HG03139 (cell line): ENCODE measurements at regions not wholly inside any gene's neighbourhood (a gene's known extent, or its start where the extent isn't known, plus 50 kb on each side); places are given as distances from the start of the nearest gene placed in this dataset.
"Not testable (repeated sequence)": the region's sequence is repeated elsewhere in the genome, so short reads cannot be mapped to it uniquely, and the experiment has no call there.

Experiments used
- ATAC-seq: cut with Tn5 transposase; IDR thresholded peaks from one replicate; pipeline ENCODE4 v1.9.1; 2021; ENCODE audit not compliant: unreplicated experiment

DNA sequence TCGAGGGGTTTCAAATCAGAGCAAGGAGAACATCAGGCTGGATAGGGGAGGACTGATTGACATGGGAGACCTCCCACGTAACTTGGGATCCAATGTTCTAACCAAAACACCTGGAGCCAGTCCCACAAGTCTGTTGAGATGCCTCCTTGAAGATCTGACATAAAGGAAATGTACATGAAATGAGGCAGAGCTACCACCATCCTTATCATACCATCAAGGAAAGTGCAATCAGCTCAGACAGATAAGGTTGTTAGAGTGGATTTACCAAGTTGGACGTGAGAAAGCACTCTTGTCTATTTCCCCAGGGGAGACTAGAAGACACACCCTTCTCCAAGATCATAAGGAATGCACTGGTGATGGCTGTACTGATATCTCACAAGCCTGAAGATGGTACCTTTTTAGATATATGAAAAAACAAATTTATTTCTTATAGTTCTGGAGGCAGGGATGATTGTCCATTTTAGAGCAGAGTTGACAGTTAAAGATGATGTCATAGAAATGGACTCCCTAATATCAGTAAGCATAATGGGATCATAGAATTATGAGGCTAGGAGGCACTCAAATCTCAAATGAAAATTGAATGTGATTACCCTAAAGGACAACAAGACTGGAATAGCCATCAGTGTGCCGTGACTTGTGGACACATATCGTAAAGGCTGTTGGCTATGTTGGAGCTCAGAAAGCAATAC lies 129.1 kb upstream of the RAB4A start:
- ATAC-seq = no peak

DNA sequence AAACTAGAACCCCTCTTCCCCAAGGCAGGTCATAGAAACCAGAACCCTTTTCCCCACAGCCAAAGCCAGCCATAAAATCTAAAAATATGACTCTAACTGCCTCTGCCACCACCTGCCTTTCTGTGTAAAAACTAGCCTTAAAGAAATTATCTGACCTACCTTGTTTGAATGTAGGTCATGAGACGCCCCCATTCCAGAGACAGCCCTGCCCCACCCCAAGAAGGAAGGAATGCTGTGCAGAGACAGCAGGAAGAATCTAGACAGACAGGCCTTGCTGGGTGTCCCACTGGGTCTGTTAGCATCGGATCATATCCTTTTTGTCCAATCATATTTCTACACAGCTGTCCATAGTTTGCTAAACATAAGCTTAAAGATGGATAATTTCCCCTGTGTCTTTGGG lies 128.4 kb upstream of the RAB4A start:
- no peak for ATAC-seq

DNA sequence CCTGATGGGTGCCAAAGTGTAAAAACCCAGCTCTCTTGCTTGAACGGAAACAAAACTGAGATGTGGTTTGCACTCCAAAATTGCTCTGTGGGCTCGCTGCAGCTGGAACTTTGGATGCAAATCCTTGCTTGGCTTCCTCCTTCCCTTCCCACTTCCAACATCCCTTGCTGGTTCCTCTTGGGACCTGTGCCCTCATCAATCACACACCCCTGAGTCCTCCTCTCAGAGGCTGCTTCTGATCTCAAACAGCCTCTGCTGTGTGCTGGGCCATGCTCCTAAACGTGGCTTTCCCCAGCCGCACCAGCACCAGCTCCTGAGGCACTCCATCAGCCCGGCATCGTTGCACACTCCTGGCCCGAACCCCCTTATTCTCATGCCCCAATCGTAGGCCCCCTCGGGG lies 124.3 kb upstream of the RAB4A start:
- no peak for ATAC-seq

DNA sequence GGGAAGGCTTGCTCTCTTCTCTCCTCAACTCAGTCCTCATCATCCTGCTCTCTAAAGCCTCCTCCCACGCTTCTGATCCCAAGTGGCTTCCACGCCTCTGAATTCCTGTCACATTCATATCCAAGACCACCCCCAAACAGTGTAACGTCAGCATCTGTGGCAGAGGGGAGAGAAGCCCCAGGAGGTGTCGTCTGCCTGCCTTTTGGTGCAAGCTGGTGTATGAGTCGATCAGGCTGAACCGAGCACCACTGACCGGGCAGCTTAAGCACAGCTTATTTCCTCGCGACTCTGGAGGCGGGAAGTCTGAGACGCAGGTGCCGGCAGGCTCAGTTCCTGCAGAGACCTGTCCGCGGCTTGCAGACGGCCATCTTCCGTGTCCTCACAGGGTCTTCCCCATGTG lies 123.8 kb upstream of the RAB4A start:
- ATAC-seq = no peak

DNA sequence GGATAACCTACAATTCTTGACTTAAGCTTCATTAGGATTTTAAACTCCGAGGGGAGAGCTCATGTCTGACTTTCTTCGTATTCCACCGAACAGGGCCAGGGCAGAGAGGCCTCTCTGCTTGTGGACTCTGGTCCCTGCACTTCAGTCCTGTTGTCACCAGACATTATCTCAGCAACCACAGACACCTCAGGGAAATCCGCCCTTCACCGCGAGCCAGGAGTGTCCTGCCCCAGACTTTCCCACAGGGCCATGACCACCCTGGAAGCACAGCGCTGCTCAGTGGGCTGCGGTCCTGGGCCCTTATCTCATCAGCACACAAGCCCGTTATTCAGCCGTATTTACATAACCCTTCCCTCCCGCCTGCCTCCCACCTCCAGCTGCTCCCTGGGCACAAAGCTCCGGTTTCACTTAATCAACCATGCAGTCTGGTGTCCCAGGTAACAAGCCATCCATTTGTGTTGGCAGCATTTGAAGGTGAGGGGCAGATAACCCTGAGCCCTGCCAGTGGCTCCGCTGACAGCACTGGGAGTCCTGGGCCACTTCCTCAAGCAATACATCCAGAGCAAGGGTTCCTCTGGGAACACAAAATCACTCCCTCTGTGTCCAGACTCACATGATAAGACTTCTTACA lies 122.8 kb upstream of the RAB4A start:
- ATAC-seq = no peak

DNA sequence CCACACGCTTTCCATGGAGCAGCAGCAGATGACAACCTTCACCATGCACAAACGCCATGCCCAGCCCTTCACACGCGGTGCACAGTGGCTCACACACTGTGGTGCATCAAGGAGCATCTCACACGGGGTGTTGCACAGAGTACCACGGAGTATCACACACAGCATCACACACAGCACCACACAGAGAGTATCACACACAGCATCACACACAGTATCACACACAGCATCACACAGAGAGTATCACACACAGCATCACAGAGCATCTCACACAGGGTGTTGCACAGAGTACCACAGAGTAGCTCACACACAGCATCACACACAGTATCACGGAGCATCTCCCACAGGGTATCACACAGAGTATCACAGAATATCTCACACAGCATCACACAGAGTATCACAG lies 122.2 kb upstream of the RAB4A start:
- no peak for ATAC-seq

DNA sequence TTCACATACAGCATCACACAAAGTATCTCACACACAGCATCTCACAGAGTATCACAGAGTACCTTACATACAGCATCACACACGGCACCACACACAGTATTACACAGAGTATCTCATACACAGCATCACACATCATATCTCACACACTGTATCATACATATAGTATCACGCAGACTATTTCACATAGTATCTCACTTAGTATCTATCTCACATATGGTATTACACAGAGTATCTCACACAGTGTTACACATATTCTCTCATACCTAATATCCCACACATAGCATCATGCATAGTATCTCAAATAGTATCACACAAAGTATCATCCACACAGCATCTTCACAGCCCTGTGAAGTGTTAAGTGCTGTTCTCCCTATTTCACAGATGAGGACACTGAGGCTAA lies 121.5 kb upstream of the RAB4A start:
- ATAC-seq = no peak

DNA sequence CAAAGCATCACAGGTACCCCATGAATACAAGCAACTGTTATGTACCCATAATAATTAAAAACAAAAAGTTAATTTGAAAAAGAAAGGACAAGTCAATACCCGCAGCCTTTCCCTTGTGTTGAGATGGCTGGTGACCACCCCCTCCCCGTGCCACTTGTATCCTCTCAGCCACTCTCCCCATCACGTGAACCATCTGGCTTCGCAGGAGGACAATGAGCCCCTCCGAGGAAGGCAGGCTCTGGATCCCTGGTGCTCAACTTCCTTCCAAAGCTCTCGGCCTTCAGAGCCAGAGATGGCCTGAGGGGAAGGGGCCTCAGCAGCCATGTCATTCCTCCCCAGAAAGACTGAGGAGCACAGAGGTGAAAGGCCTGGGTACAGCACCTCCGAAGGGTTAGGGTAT lies 120.4 kb upstream of the RAB4A start:
- no peak for ATAC-seq

DNA sequence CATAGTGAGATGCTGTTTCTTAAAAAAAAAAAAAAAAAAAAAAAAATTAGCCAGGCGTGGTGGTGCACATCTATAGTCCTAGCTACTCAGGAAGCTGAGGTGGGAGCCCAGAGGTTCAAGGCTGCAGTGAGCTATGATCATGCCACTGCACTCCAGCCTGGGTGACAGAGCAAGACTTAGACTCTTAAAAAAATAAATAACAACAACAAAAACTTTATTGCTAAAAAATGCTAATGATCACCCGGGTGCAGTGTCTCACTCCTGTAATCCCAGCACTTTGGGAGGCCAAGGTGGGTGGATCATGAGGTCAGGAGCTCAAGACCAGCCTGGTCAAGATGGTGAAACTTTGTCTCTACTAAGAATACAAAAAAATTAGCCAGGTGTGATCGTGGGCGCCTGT lies 119.5 kb upstream of the RAB4A start:
- not testable (repeated sequence) for ATAC-seq

DNA sequence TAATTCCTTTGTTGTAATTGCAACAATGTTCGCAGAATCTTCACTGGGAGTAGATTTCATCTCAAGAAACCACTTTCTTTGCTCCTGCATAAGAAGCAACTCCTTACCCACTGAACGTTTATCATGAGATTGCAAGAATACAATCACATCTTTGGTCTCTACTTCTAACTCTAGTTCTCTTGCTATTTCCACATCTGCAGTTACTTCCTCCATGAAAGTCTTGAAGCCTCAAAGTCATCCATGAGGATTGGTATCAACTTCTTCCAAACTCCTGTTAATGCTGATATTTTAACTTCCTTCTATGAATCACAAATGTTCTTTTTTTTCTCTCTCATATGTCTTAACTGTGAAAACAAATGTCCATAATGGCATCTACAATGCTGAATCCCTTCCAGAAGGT lies 118.6 kb upstream of the RAB4A start:
- ATAC-seq = no peak

DNA sequence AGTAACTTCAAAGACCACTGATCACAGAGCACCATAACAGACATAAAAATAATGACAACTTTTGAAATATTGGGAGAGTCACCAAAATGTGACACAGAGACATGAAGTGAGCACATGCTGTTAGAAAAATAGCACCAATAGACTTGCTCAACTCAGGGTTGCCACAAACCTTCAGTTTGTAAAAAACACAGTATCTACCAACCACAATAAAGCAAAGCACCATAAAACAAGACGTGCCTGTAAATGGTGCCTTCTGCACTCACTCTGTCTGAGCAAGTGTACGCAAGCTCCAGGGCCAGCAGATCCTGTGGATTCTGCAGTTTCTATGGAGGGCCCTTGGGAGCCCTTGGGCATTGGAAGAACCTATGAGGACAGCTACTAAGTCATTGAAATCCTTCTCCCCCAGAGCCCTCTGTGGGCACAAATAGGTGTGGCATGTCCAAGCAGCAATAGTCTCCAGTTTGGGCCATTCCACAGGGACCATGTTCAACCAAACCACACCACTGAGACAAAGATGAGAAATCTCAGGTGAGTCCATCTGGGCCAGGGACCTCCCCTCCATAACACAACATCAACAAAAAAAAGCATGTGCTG lies 116.9 kb upstream of the RAB4A start:
- ATAC-seq = no peak

DNA sequence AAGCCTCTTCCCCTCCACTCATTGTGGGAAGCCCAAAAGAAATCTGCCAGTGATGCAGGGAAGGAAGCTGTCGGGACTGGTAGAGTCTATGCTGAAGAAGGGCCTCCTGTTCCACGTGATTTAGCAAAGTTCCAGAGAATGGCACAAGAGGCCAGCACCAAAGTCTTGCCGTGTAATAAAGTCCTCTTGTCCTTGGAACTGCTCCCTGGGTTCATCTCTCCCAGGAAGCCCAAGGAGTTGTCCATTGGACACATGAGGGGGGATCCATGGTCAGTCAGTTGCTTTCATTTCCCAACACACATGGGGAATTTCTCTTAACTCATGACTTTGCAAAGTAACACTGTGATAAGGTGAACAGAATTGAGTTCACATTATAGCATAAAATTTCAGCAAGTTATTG lies 116.1 kb upstream of the RAB4A start:
- no peak for ATAC-seq

DNA sequence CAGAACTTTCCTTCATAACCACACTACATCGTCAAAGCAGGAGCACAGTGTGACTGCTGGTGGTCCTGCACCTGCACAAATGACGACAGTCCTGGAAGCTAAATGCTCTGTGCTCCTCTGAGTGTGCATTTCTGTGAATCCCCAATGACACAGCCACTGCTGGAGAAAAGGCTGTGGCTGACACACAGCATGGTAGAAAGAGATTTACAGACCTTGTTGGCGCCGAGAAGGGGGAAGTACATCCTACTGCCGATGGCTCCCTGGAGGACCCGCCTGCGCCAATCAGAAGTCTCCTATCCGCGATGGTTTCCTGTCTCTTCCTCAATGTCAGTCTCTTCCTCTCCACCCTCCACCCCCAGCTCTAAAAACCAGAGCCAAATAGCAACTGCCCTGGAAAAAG lies 115.4 kb upstream of the RAB4A start:
- no peak for ATAC-seq

DNA sequence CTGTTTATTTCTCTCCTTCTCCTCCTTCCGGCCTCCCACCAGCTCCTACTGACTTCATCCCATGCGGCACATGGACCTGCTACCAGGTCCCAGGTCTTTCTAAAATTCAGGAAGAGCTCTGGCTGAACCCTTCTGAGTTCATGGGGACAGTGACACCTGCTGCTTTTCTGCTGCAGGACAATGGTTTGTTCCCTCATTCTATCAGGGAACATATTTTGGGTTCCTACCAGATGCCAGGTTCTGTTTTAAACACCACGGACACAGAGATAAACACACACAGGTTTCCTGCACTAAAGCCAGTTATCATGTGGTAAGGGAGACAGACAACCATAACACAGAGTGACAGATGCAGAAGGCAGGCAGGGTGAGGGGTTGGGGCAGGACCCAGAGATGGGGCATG lies 114.0 kb upstream of the RAB4A start:
- ATAC-seq = no peak

DNA sequence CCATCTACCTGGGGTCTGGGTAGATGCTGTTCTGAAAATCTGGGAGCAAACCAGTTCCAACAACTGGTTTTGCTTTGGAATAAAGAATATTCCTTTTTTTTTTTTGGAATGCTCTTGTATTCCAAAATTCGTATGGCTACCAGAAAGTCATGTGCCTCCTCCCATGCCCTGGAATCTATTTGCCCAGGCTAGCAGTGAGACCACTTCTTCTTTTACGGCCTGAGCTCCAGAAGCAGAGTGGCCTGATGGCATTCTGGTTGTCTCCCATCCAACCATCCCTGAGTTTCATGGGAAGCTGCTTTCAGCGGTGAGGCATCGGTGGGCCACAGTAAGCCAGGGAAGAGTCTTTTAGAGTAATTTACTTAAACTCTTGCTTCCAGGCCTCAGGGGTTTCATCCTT lies 113.4 kb upstream of the RAB4A start:
- no peak for ATAC-seq

DNA sequence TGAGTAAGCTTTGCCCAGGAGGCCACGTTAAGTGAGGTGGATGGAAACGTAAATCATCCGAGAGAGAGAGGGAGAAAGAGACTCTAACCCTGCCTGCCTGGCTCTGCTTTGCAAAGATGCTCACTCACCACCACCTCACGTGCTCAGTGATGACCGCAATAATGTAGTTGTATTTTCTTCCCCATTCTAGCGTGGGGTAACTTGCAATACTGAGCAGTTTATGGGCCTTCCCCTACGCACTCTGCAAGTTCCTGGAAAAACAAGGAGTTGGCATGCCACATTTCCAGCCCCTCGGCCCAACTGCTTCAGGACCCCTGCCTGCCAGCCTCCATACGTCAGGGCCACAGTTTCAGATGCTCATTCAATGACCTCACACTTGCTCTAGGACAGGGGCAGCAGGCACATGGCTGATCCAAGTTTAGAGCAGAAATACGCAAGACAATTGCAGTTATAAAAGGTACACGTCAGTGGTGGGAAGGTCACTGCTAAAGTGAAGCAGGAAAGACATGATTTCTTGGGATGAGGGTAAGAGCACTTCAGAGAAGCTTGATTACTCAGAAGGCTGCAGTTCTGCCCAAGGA lies 112.5 kb upstream of the RAB4A start:
- ATAC-seq = no peak

DNA sequence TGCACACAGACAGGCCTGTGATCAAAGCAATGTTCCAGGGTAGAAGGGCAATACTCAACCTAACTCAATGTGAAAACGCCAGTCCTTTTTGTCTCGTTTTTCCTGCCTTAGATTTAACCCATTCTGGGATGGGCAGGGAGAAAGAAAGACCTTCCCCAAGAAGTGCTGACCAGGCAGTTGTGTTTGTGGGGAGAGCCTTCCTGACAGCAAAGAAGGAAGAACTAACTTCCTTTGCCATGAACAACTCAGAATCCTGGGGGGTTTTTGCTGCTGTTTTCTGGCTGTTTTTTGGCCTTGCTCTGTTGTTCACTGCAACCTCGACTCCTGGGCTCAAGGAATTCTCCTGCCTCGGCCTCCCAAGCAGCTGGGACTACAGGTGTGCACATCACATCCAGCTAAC lies 112.0 kb upstream of the RAB4A start:
- no peak for ATAC-seq

DNA sequence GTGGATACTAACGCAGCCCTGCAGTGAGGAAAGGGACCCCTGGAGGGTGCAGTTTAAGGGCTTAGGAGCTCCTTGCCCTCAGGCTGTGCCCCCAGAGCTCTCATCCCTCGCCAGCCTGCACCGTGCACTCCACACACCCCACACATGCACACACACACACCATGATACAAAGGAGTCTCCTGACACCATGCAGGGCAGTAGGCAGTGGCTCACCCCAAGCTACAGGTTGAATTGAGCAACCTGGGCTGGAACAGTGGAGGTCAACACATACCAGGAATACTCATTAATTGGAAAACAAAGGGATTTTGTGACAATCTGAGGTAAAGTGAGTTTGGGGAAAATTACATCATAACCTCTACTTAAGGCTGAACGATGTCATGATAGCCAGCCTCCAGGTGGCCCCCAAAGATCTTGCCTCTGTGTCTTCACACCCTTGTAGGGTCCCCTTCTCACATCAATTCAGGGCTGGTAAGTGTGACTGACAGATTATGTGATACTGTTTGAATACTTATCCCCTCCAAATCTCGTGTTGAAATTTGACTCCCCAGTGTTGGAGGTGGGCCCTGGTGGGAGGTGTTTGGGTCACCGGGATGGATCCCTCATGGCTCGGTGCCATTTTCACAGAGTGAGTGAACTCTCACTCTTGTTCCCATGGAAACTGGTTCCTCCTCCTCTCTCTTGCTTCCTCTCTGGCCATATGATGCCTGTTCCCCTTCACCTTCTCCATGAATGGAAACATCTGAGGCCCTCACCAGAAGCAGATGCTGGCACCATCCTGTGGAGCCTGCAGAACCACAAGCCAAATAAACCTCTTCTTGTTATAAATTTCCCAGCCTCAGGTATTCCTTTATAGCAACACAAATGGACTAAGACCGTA lies 111.0 kb upstream of the RAB4A start:
- ATAC-seq = no peak

DNA sequence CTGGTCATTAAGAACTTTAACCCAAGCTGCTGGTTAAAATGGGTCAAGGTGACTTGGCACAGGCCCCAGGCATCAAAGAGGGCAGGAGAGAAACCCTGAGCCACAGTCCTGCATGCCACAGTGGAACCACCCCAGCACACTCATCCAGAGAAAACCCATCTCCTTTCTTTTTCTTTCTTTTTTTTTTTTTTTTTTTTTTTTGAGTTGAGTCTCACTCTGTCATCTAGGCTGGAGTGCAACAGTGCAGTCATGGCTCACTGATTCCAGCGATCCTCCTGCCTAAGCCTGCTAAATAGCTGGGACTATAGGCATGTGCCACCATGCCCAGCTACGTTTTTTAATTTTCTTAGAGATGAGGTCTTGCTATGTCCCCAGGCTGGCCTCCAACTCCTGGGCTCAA lies 109.2 kb upstream of the RAB4A start:
- ATAC-seq = no peak

DNA sequence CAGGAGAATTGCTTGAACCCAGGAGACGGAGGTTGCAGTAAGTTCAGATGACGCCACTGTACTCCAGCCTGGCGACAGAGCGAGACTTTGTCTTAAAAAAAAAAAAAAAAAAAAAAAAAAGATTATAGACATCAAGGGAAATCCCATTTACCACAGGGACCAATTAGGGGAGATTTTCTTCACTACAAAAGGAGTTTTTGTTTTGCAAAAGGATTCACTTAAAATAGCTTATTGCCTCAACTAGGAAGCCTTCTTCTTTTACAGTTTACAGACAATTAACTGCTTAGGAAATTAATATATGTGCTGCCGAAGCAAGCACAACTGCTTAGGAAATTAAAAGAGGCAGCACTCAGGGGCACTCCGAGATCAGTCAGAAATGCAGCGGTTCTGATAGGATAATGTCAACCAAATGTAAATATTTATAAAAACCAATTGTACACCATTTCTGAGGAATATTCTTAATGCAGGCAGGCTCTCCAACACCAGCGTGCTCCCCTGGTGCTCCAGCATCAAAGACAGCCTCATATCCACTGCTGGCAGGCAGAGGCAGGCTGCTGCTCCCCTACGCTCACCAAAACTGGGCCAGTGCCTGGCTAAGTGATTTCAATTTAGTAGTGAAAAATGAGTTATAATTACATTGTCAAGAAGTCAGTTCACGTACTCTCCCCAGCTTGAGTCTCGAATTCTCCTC lies 107.9 kb upstream of the RAB4A start:
- ATAC-seq = no peak

DNA sequence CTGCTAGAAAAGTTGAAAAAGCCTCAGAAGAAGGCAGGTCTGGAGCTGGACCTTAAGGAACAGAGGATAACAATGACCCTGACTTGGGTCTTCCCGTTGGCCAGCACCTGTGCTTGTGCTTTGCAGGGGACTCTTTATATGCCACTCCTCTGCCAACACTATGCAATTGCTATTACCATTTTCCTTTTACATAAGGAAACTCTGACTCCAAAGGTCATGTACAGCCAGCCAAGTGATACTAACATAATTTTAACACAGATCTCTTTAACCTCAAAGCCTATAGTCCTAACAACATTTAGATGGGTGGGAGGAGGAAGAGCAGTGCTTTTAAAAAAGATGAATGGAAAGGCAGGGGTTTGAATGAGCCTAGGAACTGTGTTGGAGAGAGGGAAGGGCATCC lies 106.6 kb upstream of the RAB4A start:
- ATAC-seq = no peak
